ENCODE measurements at regions not wholly inside any gene's neighbourhood (a gene's known extent, or its start where the extent isn't known, plus 50 kb on each side); places are given as distances from the start of the nearest gene placed in this dataset.
"Not testable (repeated sequence)": the region's sequence is repeated elsewhere in the genome, so short reads cannot be mapped to it uniquely, and the experiment has no call there.

GRCh38 chr1:215287362-215287761, 204.8 kb downstream of the KCNK2 start:
- H3K4me1 ChIP-seq, result no peaks in the 10 kb centered on the region

GRCh38 chr1:215290018-215290417, 207.5 kb downstream of the KCNK2 start:
- DNase-seq (ENCODE audit: low spot score in 2 of 2), result no peak
- no peak overlapping the region for H3K4me3 ChIP-seq
- H3K36me3 ChIP-seq, result no peaks in the 10 kb centered on the region
- peaks cover 5 to 9% of the 10 kb centered on the region in 2 donors for H3K9me3 ChIP-seq
- intact Hi-C loops (cut with DNase I; ENCODE audit: low total_unique reads), result no loop called here
- TF ChIP-seq POLR2A (IDR thresholded peaks at IDR 0.05) (no peak), CTCF (IDR thresholded peaks at IDR 0.05) (no peak), POLR2AphosphoS5 (IDR thresholded peaks at IDR 0.05) (no peak)
- no peaks in the 10 kb centered on the region for H3K27me3 ChIP-seq
- H3K4me1 ChIP-seq, result no peaks in the 10 kb centered on the region
- no peak overlapping the region for H3K27ac ChIP-seq

More at GRCh38 chr1:215287362-215287761, 204.8 kb downstream of the KCNK2 start:
- Histone ChIP-seq H3K27me3 (no peaks in the 10 kb centered on the region), H3K4me3 (no peak overlapping the region), H3K27ac (no peak overlapping the region), H3K9me3 (no peaks in the 10 kb centered on the region), H3K36me3 (no peaks in the 10 kb centered on the region)
- intact Hi-C loops (cut with DNase I; ENCODE audit: low total_unique reads), result no loop called here
- DNase-seq (ENCODE audit: low spot score in 2 of 2), result no peak
- TF ChIP-seq POLR2AphosphoS5 (IDR thresholded peaks at IDR 0.05) (no peak), CTCF (IDR thresholded peaks at IDR 0.05) (no peak)

GRCh38 chr1:215292932-215293331, 210.4 kb downstream of the KCNK2 start:
- Histone ChIP-seq H3K27ac (no peak overlapping the region), H3K4me1 (no peaks in the 10 kb centered on the region), H3K27me3 (no peaks in the 10 kb centered on the region), H3K4me3 (no peak overlapping the region), H3K9me3 (peaks cover 12 to 13% of the 10 kb centered on the region in 2 donors), H3K36me3 (no peaks in the 10 kb centered on the region)
- intact Hi-C loops (cut with DNase I; ENCODE audit: low total_unique reads), result no loop called here
- TF ChIP-seq POLR2A (IDR thresholded peaks at IDR 0.05) (no peak), POLR2AphosphoS5 (IDR thresholded peaks at IDR 0.05) (no peak), CTCF (IDR thresholded peaks at IDR 0.05) (no peak)
- no peak for DNase-seq (ENCODE audit: low spot score in 2 of 2)

- TF ChIP-seq CTCF (IDR thresholded peaks at IDR 0.05) (no peak), POLR2A (IDR thresholded peaks at IDR 0.05) (no peak)
- H3K27me3 ChIP-seq, result no peaks in the 10 kb centered on the region
- H3K4me1 ChIP-seq, result no peaks in the 10 kb centered on the region
- DNase-seq (ENCODE audit: low spot score in 2 of 2), result no peak
- intact Hi-C loops (cut with DNase I; ENCODE audit: low total_unique reads), result no loop called here
- H3K4me3 ChIP-seq, result no peak overlapping the region
- no peaks in the 10 kb centered on the region for H3K36me3 ChIP-seq
- no peak overlapping the region for H3K27ac ChIP-seq
- no peaks in the 10 kb centered on the region for H3K9me3 ChIP-seq
Measured at GRCh38 chr1:215306426-215306825, 223.9 kb downstream of the KCNK2 start.

- no peak for DNase-seq (ENCODE audit: low spot score in 2 of 2)
- intact Hi-C loops (cut with DNase I; ENCODE audit: low total_unique reads), result no loop called here
- Histone ChIP-seq H3K27ac (no peak overlapping the region), H3K4me3 (no peak overlapping the region), H3K4me1 (no peaks in the 10 kb centered on the region), H3K9me3 (peaks cover 0 to 9% of the 10 kb centered on the region in 2 donors), H3K27me3 (no peaks in the 10 kb centered on the region), H3K36me3 (no peaks in the 10 kb centered on the region)
- TF ChIP-seq CTCF (IDR thresholded peaks at IDR 0.05), result no peak
- TF ChIP-seq POLR2AphosphoS5 (IDR thresholded peaks at IDR 0.05), result no peak
- no peak for TF ChIP-seq POLR2A (IDR thresholded peaks at IDR 0.05)
Measured at GRCh38 chr1:215321802-215322201, 239.3 kb downstream of the KCNK2 start.

- H3K9me3 ChIP-seq, result not testable (repeated sequence)
Measured at GRCh38 chr1:215323992-215324391, 241.5 kb downstream of the KCNK2 start.

More at GRCh38 chr1:215323992-215324391, 241.5 kb downstream of the KCNK2 start:
- H3K4me1 ChIP-seq; DNase-seq (ENCODE audit: low spot score in 2 of 2); intact Hi-C loops (cut with DNase I; ENCODE audit: low total_unique reads); H3K4me3 ChIP-seq; H3K27ac ChIP-seq; H3K36me3 ChIP-seq; H3K27me3 ChIP-seq: not testable (repeated sequence)
